Right atrium auricular region (tissue), 2 donors: ENCODE measurements at regions not wholly inside any gene's neighbourhood (a gene's known extent, or its start where the extent isn't known, plus 50 kb on each side); places are given as distances from the start of the nearest gene placed in this dataset.

Experiments used
- DNase-seq: peaks from one replicate; pipeline ENCODE4 v3.0.0-alpha.2; 2019; ENCODE audit warnings: low spot score
- H3K27ac ChIP-seq, 2 donors: fragments of 200-600 bp; sonication (generic); 1 replicate in 1 of 2; 2 replicates in 1 of 2; pipeline ENCODE4 v1.5.1; 2016 to 2019
- H3K27me3 ChIP-seq, 2 donors: fragments of 200-600 bp; sonication (generic); one replicate each; pipeline versions ENCODE4 v1.5.1 to v1.6.0; 2017 to 2019
- H3K36me3 ChIP-seq: fragments of 200-600 bp; sonication (generic); one replicate; pipeline ENCODE4 v1.5.1; 2016
- H3K4me1 ChIP-seq, 2 donors: fragments of 200-600 bp; sonication (generic); one replicate each; pipeline versions ENCODE4 v1.5.1 to v1.6.0; 2017 to 2019
- H3K4me3 ChIP-seq, 2 donors: fragments of 200-600 bp; sonication (generic); 1 replicate in 1 of 2; 2 replicates in 1 of 2; pipeline ENCODE4 v1.5.1; 2017 to 2019; ENCODE audit warnings: mild to moderate bottlenecking in 1 of 2, moderate library complexity in 1 of 2
- H3K9me3 ChIP-seq, 2 donors: fragments of 200-600 bp; sonication (generic); one replicate each; pipeline ENCODE4 v1.5.1; 2019
- CTCF ChIP-seq, 2 donors: fragments of 200-600 bp; sonication (generic); IDR thresholded peaks; one replicate each; pipeline ENCODE4 v1.5.1; 2019; ENCODE audit warnings: antibody characterized with exemption in 2 of 2

DNA sequence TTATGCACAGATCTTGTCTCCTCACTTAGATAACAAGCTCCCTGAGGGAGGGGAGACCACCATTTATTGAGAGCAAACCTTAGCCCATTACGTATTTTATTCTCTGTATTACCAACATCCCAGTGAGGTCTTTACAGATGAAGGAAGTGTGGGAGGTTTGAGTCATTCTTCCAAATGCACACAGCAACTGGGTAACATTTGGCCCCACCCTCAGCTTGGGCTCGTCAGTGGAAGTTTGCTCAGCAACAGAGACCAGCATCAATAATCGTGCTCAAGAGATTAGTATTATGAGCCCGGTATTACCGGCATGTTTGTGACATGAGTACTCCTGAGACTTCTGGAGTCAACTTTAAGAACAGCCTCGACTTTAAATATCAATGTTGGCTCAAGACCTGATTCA, 168.6 kb downstream of the ETAA1 start:
- Histone ChIP-seq H3K9me3 (no peaks in the 10 kb centered on the region), H3K4me1 (peaks cover 0 to 18% of the 10 kb centered on the region in 2 donors), H3K36me3 (no peaks in the 10 kb centered on the region), H3K4me3 (no peak overlapping the region), H3K27ac (no peak overlapping the region), H3K27me3 (no peaks in the 10 kb centered on the region)
- TF ChIP-seq CTCF (IDR thresholded peaks at IDR 0.05): no peak
- no peak for DNase-seq

DNA sequence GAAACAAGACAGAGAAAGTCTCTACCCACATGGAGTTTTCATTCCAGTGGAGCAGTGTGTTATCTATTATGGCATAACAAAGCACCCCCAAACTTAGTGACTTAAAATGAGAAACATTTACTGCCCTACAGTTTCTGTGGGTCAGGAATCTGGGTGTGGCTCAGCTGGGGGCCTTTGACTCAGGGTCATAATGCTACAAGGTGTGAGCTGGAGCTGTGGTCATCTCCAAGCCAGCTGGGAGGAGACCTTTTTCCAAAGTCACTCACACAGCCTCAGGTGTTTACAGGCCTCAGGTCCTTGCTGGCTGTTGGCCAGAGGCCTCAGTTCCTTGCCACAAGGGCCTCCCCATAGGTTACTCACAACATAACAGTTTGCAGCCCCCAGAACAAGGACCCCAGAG, 169.2 kb downstream of the ETAA1 start:
- H3K36me3 ChIP-seq: no peaks in the 10 kb centered on the region
- no peak overlapping the region for H3K27ac ChIP-seq
- no peak overlapping the region for H3K4me3 ChIP-seq
- H3K4me1 ChIP-seq: peaks cover 0 to 13% of the 10 kb centered on the region in 2 donors
- no peak for DNase-seq
- TF ChIP-seq CTCF (IDR thresholded peaks at IDR 0.05): no peak
- H3K27me3 ChIP-seq: no peaks in the 10 kb centered on the region
- no peaks in the 10 kb centered on the region for H3K9me3 ChIP-seq

DNA sequence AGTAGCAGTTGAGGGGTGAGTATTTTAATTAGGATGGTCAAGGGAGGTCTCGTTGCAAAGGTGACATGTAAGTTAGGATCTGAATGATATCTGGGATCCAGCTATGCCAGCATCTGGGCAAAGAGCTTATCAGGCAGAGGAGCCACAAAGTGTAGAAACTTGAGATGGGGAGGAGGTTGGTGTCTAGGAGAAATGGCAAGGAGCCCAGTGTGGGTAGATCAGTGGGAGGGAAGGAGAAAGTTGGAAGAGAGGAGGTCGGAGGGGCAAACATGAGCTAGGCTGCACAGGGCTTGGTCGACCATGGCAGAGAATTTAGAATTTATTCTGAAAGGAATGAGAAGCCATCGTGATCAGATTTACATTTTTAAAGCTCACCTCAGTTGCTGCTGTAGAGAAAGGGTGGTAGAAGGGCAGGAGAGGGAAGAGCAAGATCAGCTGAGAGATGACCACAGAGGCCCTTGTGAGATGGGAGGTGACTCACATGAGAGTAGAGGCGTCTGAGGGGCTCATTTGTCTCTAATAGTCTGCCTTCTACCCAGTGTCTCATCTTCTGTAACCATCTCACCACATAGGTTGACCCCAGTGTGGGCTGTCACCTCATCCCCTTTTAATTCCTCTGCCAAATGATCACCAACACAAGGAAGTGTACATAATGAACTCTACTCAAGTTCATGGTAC, 170.0 kb downstream of the ETAA1 start:
- Histone ChIP-seq H3K4me3 (no peak overlapping the region), H3K27ac (no peak overlapping the region), H3K27me3 (no peaks in the 10 kb centered on the region), H3K4me1 (peaks cover 0 to 5% of the 10 kb centered on the region in 2 donors), H3K36me3 (no peaks in the 10 kb centered on the region), H3K9me3 (no peaks in the 10 kb centered on the region)
- DNase-seq: no peak
- no peak for TF ChIP-seq CTCF (IDR thresholded peaks at IDR 0.05)

DNA sequence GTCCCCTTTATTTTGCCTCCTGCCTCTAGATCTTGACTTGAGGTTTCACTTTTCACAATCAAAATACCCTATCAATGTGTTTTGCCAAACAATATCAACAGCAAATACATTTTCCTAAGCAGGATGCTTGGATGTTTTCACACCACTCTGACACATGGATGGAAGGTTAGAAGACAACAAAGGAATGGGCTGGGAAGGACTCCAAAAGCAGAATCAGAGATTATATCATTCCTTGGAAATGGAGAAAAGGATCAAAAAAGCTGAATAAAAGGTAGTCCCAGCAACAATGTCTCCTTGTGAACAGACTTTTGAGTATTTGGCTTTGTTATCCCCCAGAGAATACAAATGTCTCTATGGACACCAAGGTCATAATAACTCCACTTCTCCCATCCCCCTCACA, 170.8 kb downstream of the ETAA1 start:
- H3K36me3 ChIP-seq: no peaks in the 10 kb centered on the region
- H3K4me3 ChIP-seq: no peak overlapping the region
- H3K4me1 ChIP-seq: peaks cover 0 to 5% of the 10 kb centered on the region in 2 donors
- H3K27ac ChIP-seq: no peak overlapping the region
- no peaks in the 10 kb centered on the region for H3K27me3 ChIP-seq
- no peak for DNase-seq
- TF ChIP-seq CTCF (IDR thresholded peaks at IDR 0.05): no peak
- H3K9me3 ChIP-seq: no peaks in the 10 kb centered on the region

- H3K27ac ChIP-seq: no peak overlapping the region
- TF ChIP-seq CTCF (IDR thresholded peaks at IDR 0.05): no peak
- no peaks in the 10 kb centered on the region for H3K27me3 ChIP-seq
- peaks cover 0 to 5% of the 10 kb centered on the region in 2 donors for H3K4me1 ChIP-seq
- no peak overlapping the region for H3K4me3 ChIP-seq
- no peaks in the 10 kb centered on the region for H3K36me3 ChIP-seq
- H3K9me3 ChIP-seq: no peaks in the 10 kb centered on the region
- DNase-seq: no peak
These were observed 173.5 kb downstream of the ETAA1 start for GRCh38 chr2:67570611-67571010.
